Stimulated activated CD4-positive, alpha-beta T cell treated with anti-CD3 and anti-CD28 coated beads, Interleukin-15, amount 100 ng/mL, for 1 hour (primary cell): ENCODE measurements at regions not wholly inside any gene's neighbourhood (a gene's known extent, or its start where the extent isn't known, plus 50 kb on each side); places are given as distances from the start of the nearest gene placed in this dataset.

Experiments
- DNase-seq, 2 donors: peaks; one replicate each; pipeline ENCODE4 v3.0.0-alpha.2; 2020; ENCODE audit warnings: low read depth in 1 of 2, low spot score in 1 of 2

GRCh38 chr9:90428517-90428916 lies 214.1 kb downstream of the DIRAS2 start:
- no peak for DNase-seq

- DNase-seq, result no peak
Observed at GRCh38 chr9:90432951-90433350, 209.7 kb downstream of the DIRAS2 start.

GRCh38 chr9:90433398-90433941 lies 209.2 kb downstream of the DIRAS2 start:
- no peak for DNase-seq

GRCh38 chr9:90441814-90442213 lies 200.8 kb downstream of the DIRAS2 start:
- no peak for DNase-seq

- DNase-seq, result no peak
Observed at GRCh38 chr9:90442723-90443122, 199.9 kb downstream of the DIRAS2 start.

- no peak for DNase-seq
Observed at GRCh38 chr9:90444609-90445204, 197.9 kb downstream of the DIRAS2 start.

- DNase-seq, result no peak
Observed at GRCh38 chr9:90445391-90445790, 197.2 kb downstream of the DIRAS2 start.

GRCh38 chr9:90446200-90446948 lies 196.2 kb downstream of the DIRAS2 start:
- DNase-seq, result no peak

GRCh38 chr9:90447773-90448172 lies 194.9 kb downstream of the DIRAS2 start:
- DNase-seq, result no peak

- DNase-seq, result no peak
Observed at GRCh38 chr9:90449213-90449925, 193.3 kb downstream of the DIRAS2 start.

GRCh38 chr9:90451804-90452203 lies 190.8 kb downstream of the DIRAS2 start:
- DNase-seq, result no peak

GRCh38 chr9:90455316-90455715 lies 187.3 kb downstream of the DIRAS2 start:
- DNase-seq, result no peak

- DNase-seq, result no peak
Observed at GRCh38 chr9:90457386-90458190, 185.0 kb downstream of the DIRAS2 start.

GRCh38 chr9:90458485-90458884 lies 184.1 kb downstream of the DIRAS2 start:
- no peak for DNase-seq

GRCh38 chr9:90459321-90459720 lies 183.3 kb downstream of the DIRAS2 start:
- DNase-seq, result no peak

GRCh38 chr9:90460220-90460619 lies 182.4 kb downstream of the DIRAS2 start:
- DNase-seq, result no peak

GRCh38 chr9:90464978-90465377 lies 177.6 kb downstream of the DIRAS2 start:
- no peak for DNase-seq

GRCh38 chr9:90466441-90466840 lies 176.2 kb downstream of the DIRAS2 start:
- DNase-seq, result no peak

- no peak for DNase-seq
Observed at GRCh38 chr9:90469435-90469834, 173.2 kb downstream of the DIRAS2 start.

- DNase-seq, result no peak
Observed at GRCh38 chr9:90469865-90470387, 172.7 kb downstream of the DIRAS2 start.

GRCh38 chr9:90476058-90476457 lies 166.6 kb downstream of the DIRAS2 start:
- DNase-seq, result no peak
